ENCODE measurements at regions not wholly inside any gene's neighbourhood (a gene's known extent, or its start where the extent isn't known, plus 50 kb on each side); places are given as distances from the start of the nearest gene placed in this dataset.

DNA sequence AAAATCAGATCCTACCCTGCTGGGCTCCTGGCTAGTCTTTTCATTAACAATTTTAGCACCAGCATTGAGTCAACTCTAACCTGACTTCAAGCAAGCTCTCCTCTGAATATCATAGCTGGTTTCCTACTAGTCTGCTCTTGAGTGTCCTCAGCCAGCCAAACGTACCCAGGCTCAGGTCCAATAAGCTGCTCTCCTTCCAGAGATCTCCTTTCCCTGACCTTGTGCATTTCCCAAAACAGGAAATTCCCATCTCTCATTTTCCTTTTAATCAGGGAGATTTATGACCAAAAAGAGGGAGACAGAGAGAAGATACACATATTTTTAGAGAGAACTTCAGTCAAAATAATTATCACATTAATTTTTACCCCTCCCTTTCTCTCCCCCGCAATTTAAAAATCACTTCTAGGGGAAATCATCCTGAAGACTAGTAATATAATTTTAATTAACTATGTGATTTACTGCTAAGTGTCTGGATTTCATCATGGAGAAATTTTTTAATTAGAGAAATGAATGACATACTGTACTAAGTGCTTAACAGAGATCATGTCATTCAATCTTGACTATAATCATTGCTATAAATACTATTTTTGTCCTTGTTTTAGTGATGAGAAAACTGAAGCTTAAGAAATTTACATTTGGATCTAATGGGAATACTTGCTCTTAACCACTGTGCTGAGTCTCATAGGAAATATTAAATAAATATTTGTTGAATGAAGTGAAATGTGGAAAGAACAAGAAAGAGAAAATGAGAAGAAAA is 421.7 kb upstream of the INTU start:
- WGBS, 3 donors: 2 to 7% (median 4%) methylated on average over 2 of the region's 2 CpGs
- Histone ChIP-seq H3K9me3 (no peaks in the 10 kb centered on the region), H3K36me3 (no peaks in the 10 kb centered on the region), H3K4me3 (no peak overlapping the region), H3K4me1 (ENCODE audit: insufficient read depth) (peaks cover 4% of the 10 kb centered on the region), H3K27me3 (no peaks in the 10 kb centered on the region), H3K27ac (peak overlapping the region in 1 of 2 donors; percentile 11)
- intact Hi-C loops (cut with DNase I): no loop called here
- DNase-seq: peak; percentile 28 to 49 (median 36)
- no peak for TF ChIP-seq EP300 (IDR thresholded peaks at IDR 0.05)

DNA sequence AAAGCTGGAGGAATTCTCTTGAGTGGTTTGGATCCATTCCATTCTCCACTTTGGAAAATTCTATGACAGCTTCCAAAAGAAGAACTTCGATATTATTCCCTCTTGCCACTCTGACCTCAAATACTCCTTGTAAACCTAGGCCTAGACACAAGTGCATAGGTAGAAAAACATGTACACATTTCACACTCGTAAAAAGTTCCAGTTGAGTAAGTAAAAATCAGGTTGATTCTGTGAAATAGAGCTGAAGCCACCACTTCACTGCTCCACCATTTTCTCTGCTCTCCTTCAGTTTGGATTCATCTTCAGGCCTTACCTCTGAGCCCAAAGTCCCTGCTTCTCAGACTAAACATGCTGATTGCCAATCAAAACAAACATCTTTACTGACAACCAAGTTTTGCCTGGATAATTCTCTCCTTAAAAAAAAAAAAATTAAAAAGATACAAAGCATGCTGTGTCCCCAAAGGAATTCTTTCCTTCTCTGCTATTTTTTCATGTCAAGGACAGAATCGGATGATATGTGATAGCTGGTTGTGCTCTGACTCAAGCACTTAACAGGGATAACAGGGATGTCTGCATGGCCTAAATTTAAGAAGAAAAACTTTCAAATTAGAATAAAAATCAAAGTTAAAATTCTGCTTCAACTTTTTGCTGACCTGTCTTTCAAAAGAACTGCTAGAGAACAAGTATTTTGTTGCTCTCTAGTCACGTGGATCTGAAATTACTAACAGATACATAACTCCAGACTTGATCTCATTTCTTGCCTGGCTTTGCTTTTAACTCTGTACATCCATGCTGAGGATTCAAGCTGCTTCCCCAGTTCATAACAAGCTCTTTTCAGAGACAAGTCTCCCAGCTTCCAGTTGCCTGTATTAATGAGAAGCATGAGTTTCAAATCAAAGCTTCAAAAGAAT is 420.9 kb upstream of the INTU start:
- peak overlapping the region; percentile 0 to 31 for H3K27ac ChIP-seq
- H3K27me3 ChIP-seq: no peaks in the 10 kb centered on the region
- no peak for DNase-seq
- no peaks in the 10 kb centered on the region for H3K9me3 ChIP-seq
- no peak overlapping the region for H3K4me3 ChIP-seq
- intact Hi-C loops (cut with DNase I): no loop called here
- H3K36me3 ChIP-seq: no peaks in the 10 kb centered on the region
- H3K4me1 ChIP-seq (ENCODE audit: insufficient read depth): peaks cover 4% of the 10 kb centered on the region
- TF ChIP-seq EP300 (IDR thresholded peaks at IDR 0.05) (no peak), POLR2A (IDR thresholded peaks at IDR 0.05) (no peak)
- TF ChIP-seq, protein P1, sequence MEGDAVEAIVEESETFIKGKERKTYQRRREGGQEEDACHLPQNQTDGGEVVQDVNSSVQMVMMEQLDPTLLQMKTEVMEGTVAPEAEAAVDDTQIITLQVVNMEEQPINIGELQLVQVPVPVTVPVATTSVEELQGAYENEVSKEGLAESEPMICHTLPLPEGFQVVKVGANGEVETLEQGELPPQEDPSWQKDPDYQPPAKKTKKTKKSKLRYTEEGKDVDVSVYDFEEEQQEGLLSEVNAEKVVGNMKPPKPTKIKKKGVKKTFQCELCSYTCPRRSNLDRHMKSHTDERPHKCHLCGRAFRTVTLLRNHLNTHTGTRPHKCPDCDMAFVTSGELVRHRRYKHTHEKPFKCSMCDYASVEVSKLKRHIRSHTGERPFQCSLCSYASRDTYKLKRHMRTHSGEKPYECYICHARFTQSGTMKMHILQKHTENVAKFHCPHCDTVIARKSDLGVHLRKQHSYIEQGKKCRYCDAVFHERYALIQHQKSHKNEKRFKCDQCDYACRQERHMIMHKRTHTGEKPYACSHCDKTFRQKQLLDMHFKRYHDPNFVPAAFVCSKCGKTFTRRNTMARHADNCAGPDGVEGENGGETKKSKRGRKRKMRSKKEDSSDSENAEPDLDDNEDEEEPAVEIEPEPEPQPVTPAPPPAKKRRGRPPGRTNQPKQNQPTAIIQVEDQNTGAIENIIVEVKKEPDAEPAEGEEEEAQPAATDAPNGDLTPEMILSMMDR (IDR thresholded peaks at IDR 0.05): no peak
- 7 to 12% (median 9%) methylated on average over 4 of the region's 4 CpGs for WGBS, 3 donors

DNA sequence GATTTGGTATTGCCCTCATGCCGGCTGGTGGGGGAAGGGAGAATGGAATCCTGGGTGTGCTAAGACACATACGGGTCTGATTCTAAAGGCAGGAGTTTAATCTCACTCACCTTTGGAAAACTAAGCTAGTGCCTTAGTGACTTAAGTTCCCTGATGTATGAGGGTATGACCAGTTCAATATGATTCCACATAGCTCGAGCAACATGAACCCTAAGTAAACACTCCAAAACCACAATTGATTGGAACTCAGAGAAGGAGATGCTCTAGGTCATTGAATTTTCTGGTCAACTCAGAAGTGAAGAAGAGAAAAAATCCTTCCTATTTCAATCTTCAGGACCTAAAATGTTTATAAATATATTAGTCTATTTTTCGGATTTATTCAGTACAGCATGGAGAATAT is 420.1 kb upstream of the INTU start:
- no peaks in the 10 kb centered on the region for H3K36me3 ChIP-seq
- intact Hi-C loops (cut with DNase I): no loop called here
- peak overlapping the region; percentile 0 to 31 for H3K27ac ChIP-seq

DNA sequence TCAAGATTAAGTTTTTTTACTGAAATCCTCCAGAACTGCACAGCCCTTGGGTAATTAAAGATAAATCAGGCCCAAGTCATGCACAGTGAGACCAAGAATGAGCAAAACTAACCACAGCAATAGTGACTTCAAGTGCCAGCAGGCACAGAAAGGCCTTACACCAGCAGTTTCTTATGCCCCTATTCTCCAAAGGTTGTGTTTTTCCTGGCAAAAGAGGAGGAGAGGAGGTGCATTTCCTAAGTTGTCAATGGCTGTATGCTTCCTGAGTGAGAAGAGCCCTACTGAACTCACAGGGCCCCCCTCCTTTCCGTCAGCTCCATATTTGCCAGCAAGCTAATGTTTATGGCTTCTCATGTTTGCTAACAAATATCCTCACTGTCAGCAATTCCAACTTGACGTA is 418.7 kb upstream of the INTU start:
- Histone ChIP-seq H3K9me3 (no peaks in the 10 kb centered on the region), H3K27me3 (no peaks in the 10 kb centered on the region), H3K36me3 (no peaks in the 10 kb centered on the region), H3K27ac (no peak overlapping the region), H3K4me1 (ENCODE audit: insufficient read depth) (peaks cover 4% of the 10 kb centered on the region), H3K4me3 (no peak overlapping the region)
- intact Hi-C loops (cut with DNase I): no loop called here
- 49 to 55% (median 51%) methylated on average over 2 of the region's 2 CpGs for WGBS, 3 donors
- DNase-seq: peak in 2 of 5 donors; percentile 11 to 21
- TF ChIP-seq, protein P1 (IDR thresholded peaks at IDR 0.05): no peak
- TF ChIP-seq POLR2A (IDR thresholded peaks at IDR 0.05) (no peak), EP300 (IDR thresholded peaks at IDR 0.05) (no peak)

More for the DNA sequence above, 420.1 kb upstream of the INTU start:
- no peaks in the 10 kb centered on the region for H3K27me3 ChIP-seq
- no peak overlapping the region for H3K4me3 ChIP-seq
- TF ChIP-seq POLR2A (IDR thresholded peaks at IDR 0.05): no peak
- no peak for TF ChIP-seq EP300 (IDR thresholded peaks at IDR 0.05)
- TF ChIP-seq, protein P1 (IDR thresholded peaks at IDR 0.05): no peak
- DNase-seq: no peak
- 40 to 64% (median 49%) methylated on average over 4 of the region's 4 CpGs for WGBS, 3 donors
- H3K4me1 ChIP-seq (ENCODE audit: insufficient read depth): peaks cover 4% of the 10 kb centered on the region
- H3K9me3 ChIP-seq: no peaks in the 10 kb centered on the region
